GM12878 (cell line): ENCODE measurements at regions not wholly inside any gene's neighbourhood (a gene's known extent, or its start where the extent isn't known, plus 50 kb on each side); places are given as distances from the start of the nearest gene placed in this dataset.

Experiments
- CTCF ChIP-seq, 3 experiments: IDR thresholded peaks in 2 of 3; conservative IDR thresholded peaks in 1 of 3; 2 replicates each; pipeline ENCODE4 v1.5.1; 2011; ENCODE audit warnings: low read depth in 3 of 3, low read length in 3 of 3, mild to moderate bottlenecking in 3 of 3, control low read depth in 2 of 3, moderate library complexity in 2 of 3, inconsistent platforms in 1 of 3, mixed read lengths in 1 of 3; ENCODE audit not compliant: control insufficient read depth in 2 of 3, insufficient read depth in 1 of 3; ENCODE audit errors: extremely low read depth in 1 of 3
- EGR1 ChIP-seq, 2 experiments: IDR thresholded peaks; 1 replicate in 1 of 2; 2 replicates in 1 of 2; pipeline ENCODE4 v1.6.1; 2011 to 2012; ENCODE audit warnings: low read depth in 2 of 2, low read length in 2 of 2, borderline replicate concordance in 1 of 2, mild to moderate bottlenecking in 1 of 2, moderate library complexity in 1 of 2
- EZH2 ChIP-seq: IDR thresholded peaks from 2 replicates; pipeline ENCODE4 v1.6.1; 2012; ENCODE audit warnings: low read depth, mild to moderate bottlenecking, control low read depth, inconsistent platforms, low read length, borderline replicate concordance; ENCODE audit not compliant: control insufficient read depth
- FOS ChIP-seq: IDR thresholded peaks from 3 replicates; pipeline ENCODE4 v1.6.1; 2011; ENCODE audit warnings: borderline replicate concordance; ENCODE audit not compliant: insufficient read length; ENCODE audit errors: extremely low read depth
- SMAD1 ChIP-seq: fragments of 450-650 bp; IDR thresholded peaks from 2 replicates; pipeline ENCODE4 v1.6.1; 2018; ENCODE audit warnings: mild to moderate bottlenecking, low read depth; ENCODE audit not compliant: partially characterized antibody
- SMC3 ChIP-seq: IDR thresholded peaks from 2 replicates; pipeline ENCODE4 v1.6.1; 2011; ENCODE audit warnings: low read length, improper control_type of control experiment, borderline replicate concordance
- YY1 ChIP-seq: IDR thresholded peaks from 2 replicates; pipeline ENCODE4 v1.6.1; 2011; ENCODE audit warnings: low read depth, mild to moderate bottlenecking, low read length

GRCh38 chr22:49701380-49702067 lies 126.1 kb downstream of the BRD1 start:
- peak; percentile 2 to 45 (median 36); a peak in 3 of 6 replicates for TF ChIP-seq CTCF (IDR thresholded peaks at IDR 0.05 in 2 of 3, conservative IDR thresholded peaks at IDR 0.05 in 1 of 3; ENCODE audit: control insufficient read depth in 2 of 3, extremely low read depth in 1 of 3, insufficient read depth in 1 of 3, low read depth in 3 of 3, low read length in 3 of 3)
- no peak for TF ChIP-seq FOS
- no peak for TF ChIP-seq YY1
- TF ChIP-seq SMC3: no peak
- TF ChIP-seq EZH2: no peak
- no peak for TF ChIP-seq SMAD1
- no peak for TF ChIP-seq EGR1 (IDR thresholded peaks at IDR 0.05; ENCODE audit: borderline replicate concordance in 1 of 2, low read depth in 2 of 2, low read length in 2 of 2)
